Mesenchymal stem cell (in vitro differentiated cells and primary cell): ENCODE measurements at regions not wholly inside any gene's neighbourhood (a gene's known extent, or its start where the extent isn't known, plus 50 kb on each side); places are given as distances from the start of the nearest gene placed in this dataset.

Experiments
- DNase-seq: peaks from one replicate; pipeline ENCODE4 v3.0.0-alpha.2; 2013
- H2AFZ ChIP-seq: one replicate; pipeline ENCODE4 v1.6.1; 2013; ENCODE audit warnings: low read depth, mild to moderate bottlenecking, control low read depth, inconsistent platforms, low read length, moderate library complexity
- H2AK5ac ChIP-seq: 2 replicates; pipeline ENCODE4 v1.6.1; 2013; ENCODE audit warnings: low read length, moderate library complexity, mild to moderate bottlenecking, inconsistent platforms; ENCODE audit not compliant: severe bottlenecking
- H2BK120ac ChIP-seq: one replicate; pipeline ENCODE4 v1.6.1; 2013; ENCODE audit warnings: low read depth, mild to moderate bottlenecking, inconsistent platforms, low read length, moderate library complexity
- H2BK12ac ChIP-seq, 2 experiments: one replicate each; pipeline ENCODE4 v1.6.1; 2013; ENCODE audit warnings: inconsistent platforms in 2 of 2, low read length in 2 of 2, mild to moderate bottlenecking in 2 of 2, moderate library complexity in 2 of 2, control low read depth in 1 of 2
- H2BK15ac ChIP-seq: one replicate; pipeline ENCODE4 v1.6.1; 2013; ENCODE audit warnings: mild to moderate bottlenecking, low read depth, inconsistent platforms; ENCODE audit not compliant: poor library complexity, severe bottlenecking
- H2BK5ac ChIP-seq: 2 replicates; pipeline ENCODE4 v1.6.1; 2013; ENCODE audit warnings: low read depth, mild to moderate bottlenecking, low read length, control low read depth, inconsistent platforms; ENCODE audit not compliant: poor library complexity, severe bottlenecking
- H3K14ac ChIP-seq, 2 experiments: one replicate each; pipeline ENCODE4 v1.6.1; 2013; ENCODE audit warnings: inconsistent platforms in 2 of 2, low read length in 2 of 2, control low read depth in 1 of 2, mild to moderate bottlenecking in 1 of 2, moderate library complexity in 1 of 2
- H3K18ac ChIP-seq, 2 experiments: one replicate each; pipeline ENCODE4 v1.6.1; 2013; ENCODE audit warnings: inconsistent platforms in 2 of 2, low read length in 2 of 2, control low read depth in 1 of 2, low read depth in 1 of 2, mild to moderate bottlenecking in 1 of 2
- H3K23ac ChIP-seq, 2 experiments: one replicate each; pipeline ENCODE4 v1.6.1; 2013; ENCODE audit warnings: inconsistent platforms in 2 of 2, low read length in 2 of 2, mild to moderate bottlenecking in 2 of 2, moderate library complexity in 2 of 2, control low read depth in 1 of 2
- H3K27ac ChIP-seq: 2 replicates; pipeline ENCODE4 v1.5.1; 2013; ENCODE audit warnings: mild to moderate bottlenecking, moderate library complexity, low read length, control low read depth, inconsistent platforms; ENCODE audit not compliant: poor library complexity, severe bottlenecking
- H3K27me3 ChIP-seq, 2 experiments: 2 replicates each; pipeline versions ENCODE4 v1.6.1 to v1.7.0; 2013; ENCODE audit warnings: low read length in 2 of 2, mild to moderate bottlenecking in 2 of 2, moderate library complexity in 2 of 2, control low read depth in 1 of 2, inconsistent platforms in 1 of 2; ENCODE audit not compliant: control insufficient read depth in 1 of 2, insufficient read depth in 1 of 2
- H3K36me3 ChIP-seq, 2 experiments: 2 replicates each; pipeline versions ENCODE4 v1.6.1 to v1.7.0; 2013; ENCODE audit warnings: low read length in 2 of 2, control low read depth in 1 of 2, inconsistent platforms in 1 of 2, low read depth in 1 of 2, mild to moderate bottlenecking in 1 of 2; ENCODE audit not compliant: insufficient read depth in 2 of 2, control insufficient read depth in 1 of 2
- H3K4ac ChIP-seq, 2 experiments: one replicate each; pipeline ENCODE4 v1.6.1; 2013; ENCODE audit warnings: inconsistent platforms in 2 of 2, low read length in 2 of 2, mild to moderate bottlenecking in 2 of 2, moderate library complexity in 2 of 2, control low read depth in 1 of 2, low read depth in 1 of 2
- H3K4me1 ChIP-seq: 2 replicates; pipeline ENCODE4 v1.6.1; 2013; ENCODE audit warnings: low read depth, low read length, control low read depth; ENCODE audit not compliant: control insufficient read depth, insufficient read depth
- H3K4me2 ChIP-seq: 2 replicates; pipeline ENCODE4 v1.6.1; 2013; ENCODE audit warnings: low read length, mild to moderate bottlenecking, inconsistent platforms; ENCODE audit not compliant: poor library complexity, severe bottlenecking
- H3K4me3 ChIP-seq, 2 experiments: 2 replicates each; pipeline versions ENCODE4 v1.5.1 to v1.7.0; 2013; ENCODE audit warnings: low read length in 2 of 2, mild to moderate bottlenecking in 2 of 2, control low read depth in 1 of 2, low read depth in 1 of 2; ENCODE audit not compliant: insufficient read depth in 1 of 2
- H3K79me1 ChIP-seq: replicated peaks from 2 replicates; pipeline ENCODE4 v1.6.1; 2013; ENCODE audit warnings: mild to moderate bottlenecking, control low read depth, low read length, inconsistent platforms; ENCODE audit not compliant: poor library complexity, severe bottlenecking
- H3K9ac ChIP-seq: 2 replicates; pipeline ENCODE4 v1.7.0; 2013; ENCODE audit warnings: mild to moderate bottlenecking, low read length, moderate library complexity
- H3K9me3 ChIP-seq: 2 replicates; pipeline ENCODE4 v1.7.0; 2013; ENCODE audit warnings: mild to moderate bottlenecking, low read length; ENCODE audit not compliant: control insufficient read depth
- H4K8ac ChIP-seq: one replicate; pipeline ENCODE4 v1.6.1; 2013; ENCODE audit warnings: inconsistent platforms, mild to moderate bottlenecking, low read length, moderate library complexity
- H4K91ac ChIP-seq: one replicate; pipeline ENCODE4 v1.6.1; 2013; ENCODE audit warnings: mild to moderate bottlenecking, low read length, inconsistent platforms
- WGBS: methylation state at CpG from one replicate; pipeline ENCODE4 v1.1.7; 2013; ENCODE audit warnings: mixed read lengths; 5-methylcytosine and 5-hydroxymethylcytosine counted together

- no peak overlapping the region for H2BK12ac ChIP-seq
- no peak overlapping the region for H3K9ac ChIP-seq
Observed at GRCh38 chr12:72098622-72099021, 160.0 kb downstream of the TPH2 start.

GRCh38 chr12:72100854-72101253 is 162.2 kb downstream of the TPH2 start:
- H3K4me1 ChIP-seq = no peaks in the 10 kb centered on the region
- H3K4me3 ChIP-seq = no peak overlapping the region
- H3K23ac ChIP-seq = no peak overlapping the region
- no peak overlapping the region for H4K8ac ChIP-seq
- H2BK12ac ChIP-seq = no peak overlapping the region
- H2BK120ac ChIP-seq = no peak overlapping the region
- no peaks in the 10 kb centered on the region for H3K79me1 ChIP-seq
- no peak overlapping the region for H2AK5ac ChIP-seq
- H2BK5ac ChIP-seq = no peak overlapping the region
- 100% methylated on average over 1 of the region's 2 CpGs for WGBS
- H3K18ac ChIP-seq = no peak overlapping the region
- no peak overlapping the region for H3K4ac ChIP-seq
- no peak overlapping the region for H3K4me2 ChIP-seq
- no peak overlapping the region for H3K27ac ChIP-seq
- no peak overlapping the region for H2BK15ac ChIP-seq
- H4K91ac ChIP-seq = no peak overlapping the region
- no peak overlapping the region for H3K14ac ChIP-seq
- DNase-seq = no peak
- H3K27me3 ChIP-seq = no peaks in the 10 kb centered on the region
- H3K36me3 ChIP-seq = no peaks in the 10 kb centered on the region
- no peak overlapping the region for H2AFZ ChIP-seq
- no peaks in the 10 kb centered on the region for H3K9me3 ChIP-seq
- H3K9ac ChIP-seq = no peak overlapping the region

More at GRCh38 chr12:72098622-72099021, 160.0 kb downstream of the TPH2 start:
- Histone ChIP-seq H3K27me3 (no peaks in the 10 kb centered on the region), H3K4me1 (no peaks in the 10 kb centered on the region), H3K14ac (no peak overlapping the region), H2AK5ac (no peak overlapping the region), H2BK5ac (no peak overlapping the region), H3K9me3 (peaks cover 5% of the 10 kb centered on the region), H3K79me1 (no peaks in the 10 kb centered on the region), H2BK120ac (no peak overlapping the region), H4K8ac (no peak overlapping the region), H3K27ac (no peak overlapping the region), H3K4me2 (no peak overlapping the region), H3K36me3 (no peaks in the 10 kb centered on the region), H3K18ac (no peak overlapping the region), H3K4me3 (no peak overlapping the region), H4K91ac (no peak overlapping the region), H3K4ac (no peak overlapping the region), H2BK15ac (no peak overlapping the region), H3K23ac (no peak overlapping the region), H2AFZ (no peak overlapping the region)
- 79% methylated on average over 4 of the region's 4 CpGs for WGBS
- no peak for DNase-seq

GRCh38 chr12:72102150-72102549 is 163.5 kb downstream of the TPH2 start:
- no peak overlapping the region for H3K4ac ChIP-seq
- H4K8ac ChIP-seq = no peak overlapping the region
- no peak overlapping the region for H2BK12ac ChIP-seq
- H4K91ac ChIP-seq = no peak overlapping the region
- no peak overlapping the region for H3K4me3 ChIP-seq
- 73% methylated on average over 2 of the region's 3 CpGs for WGBS
- DNase-seq = no peak
- no peak overlapping the region for H2BK120ac ChIP-seq
- H3K18ac ChIP-seq = no peak overlapping the region
- no peaks in the 10 kb centered on the region for H3K79me1 ChIP-seq
- H3K14ac ChIP-seq = no peak overlapping the region
- H2BK15ac ChIP-seq = no peak overlapping the region
- no peak overlapping the region for H3K27ac ChIP-seq
- no peaks in the 10 kb centered on the region for H3K4me1 ChIP-seq
- H3K4me2 ChIP-seq = no peak overlapping the region
- H3K9ac ChIP-seq = no peak overlapping the region
- H2AFZ ChIP-seq = no peak overlapping the region
- no peaks in the 10 kb centered on the region for H3K36me3 ChIP-seq
- no peaks in the 10 kb centered on the region for H3K27me3 ChIP-seq
- no peak overlapping the region for H2AK5ac ChIP-seq
- H3K9me3 ChIP-seq = no peaks in the 10 kb centered on the region
- no peak overlapping the region for H3K23ac ChIP-seq
- no peak overlapping the region for H2BK5ac ChIP-seq

GRCh38 chr12:72105849-72106248 is 166.3 kb upstream of the TRHDE start:
- H3K4me3 ChIP-seq = no peak overlapping the region
- no peak overlapping the region for H3K18ac ChIP-seq
- H2BK12ac ChIP-seq = no peak overlapping the region
- no peak overlapping the region for H2BK5ac ChIP-seq
- H3K4me2 ChIP-seq = no peak overlapping the region
- no peak overlapping the region for H3K27ac ChIP-seq
- no peak overlapping the region for H2BK120ac ChIP-seq
- no peak overlapping the region for H4K91ac ChIP-seq
- no peaks in the 10 kb centered on the region for H3K9me3 ChIP-seq
- H3K27me3 ChIP-seq = no peaks in the 10 kb centered on the region
- H3K79me1 ChIP-seq = no peaks in the 10 kb centered on the region
- no peak overlapping the region for H3K14ac ChIP-seq
- no peak for DNase-seq
- H3K23ac ChIP-seq = no peak overlapping the region
- no peak overlapping the region for H2AK5ac ChIP-seq
- no peaks in the 10 kb centered on the region for H3K36me3 ChIP-seq
- H3K4ac ChIP-seq = no peak overlapping the region
- no peak overlapping the region for H3K9ac ChIP-seq
- no peak overlapping the region for H4K8ac ChIP-seq
- no peak overlapping the region for H2AFZ ChIP-seq
- H3K4me1 ChIP-seq = no peaks in the 10 kb centered on the region
- no peak overlapping the region for H2BK15ac ChIP-seq
